SH-SY5Y (cell line): ENCODE measurements at regions not wholly inside any gene's neighbourhood (a gene's known extent, or its start where the extent isn't known, plus 50 kb on each side); places are given as distances from the start of the nearest gene placed in this dataset.

ENCODE experiments used
- GATA2 ChIP-seq: IDR thresholded peaks from 2 replicates; pipeline ENCODE4 v1.6.1; 2011; ENCODE audit warnings: mild to moderate bottlenecking, low read depth, low read length
- GATA3 ChIP-seq: IDR thresholded peaks from 2 replicates; pipeline ENCODE4 v1.6.1; 2011; ENCODE audit warnings: low read depth, mild to moderate bottlenecking, low read length, moderate library complexity

GRCh38 chr1:55708781-55709180 lies 493.6 kb upstream of the USP24 start:
- TF ChIP-seq GATA2 = no peak
- TF ChIP-seq GATA3 = no peak
